HEK293 (cell line): ENCODE measurements at regions not wholly inside any gene's neighbourhood (a gene's known extent, or its start where the extent isn't known, plus 50 kb on each side); places are given as distances from the start of the nearest gene placed in this dataset.

ENCODE experiments used
- CTCF ChIA-PET: fragments of 350-600 bp; formaldehyde crosslinking; extraction: SDS; loops from one replicate; lab custom pipeline; 2021; ENCODE audit warnings: antibody characterized with exemption; lab: Yijun Ruan, JAX
- POLR2A ChIA-PET: fragments of 300-600 bp; formaldehyde crosslinking; extraction: SDS; loops from one replicate; lab custom pipeline; 2020; ENCODE audit warnings: antibody characterized with exemption, inconsistent platforms; lab: Yijun Ruan, JAX
- H3K27ac ChIP-seq: fragments of 200-500 bp; sonication (Bioruptor generic); 2 replicates; pipeline ENCODE4 v1.5.1; 2014; ENCODE audit warnings: low read depth, low read length, control low read depth, inconsistent platforms; ENCODE audit errors: extremely low read depth
- H3K36me3 ChIP-seq, 2 experiments: fragments of 200-500 bp in 1 of 2; sonication (Bioruptor generic) in 1 of 2; 1 replicate in 1 of 2; 2 replicates in 1 of 2; pipeline ENCODE4 v1.5.1; 2014 to 2017; ENCODE audit warnings: inconsistent platforms in 2 of 2, low read length in 2 of 2; ENCODE audit not compliant: control insufficient read depth in 2 of 2, insufficient read depth in 1 of 2
- H3K4me1 ChIP-seq: fragments of 200-500 bp; sonication (Bioruptor generic); 2 replicates; pipeline ENCODE4 v1.5.1; 2014; ENCODE audit warnings: mild to moderate bottlenecking, low read length, inconsistent platforms; ENCODE audit not compliant: control insufficient read depth, insufficient read depth
- H3K4me3 ChIP-seq: 2 replicates; pipeline ENCODE4 v1.5.1; 2011; ENCODE audit warnings: low read depth, mild to moderate bottlenecking, control low read depth, low read length, moderate library complexity
- H3K9me3 ChIP-seq: fragments of 200-500 bp; sonication (Bioruptor generic); 2 replicates; pipeline ENCODE4 v1.5.1; 2014; ENCODE audit warnings: low read depth, low read length, inconsistent platforms; ENCODE audit not compliant: control insufficient read depth, insufficient read depth
- ELK4 ChIP-seq: IDR thresholded peaks from 2 replicates; pipeline ENCODE4 v1.6.1; 2011; ENCODE audit warnings: mild to moderate bottlenecking, low read depth, low read length, borderline replicate concordance
- HOXD13 ChIP-seq: sonication (generic); formaldehyde crosslinking; IDR thresholded peaks from 2 replicates; pipeline ENCODE4 v1.8.0; 2022; ENCODE audit warnings: missing genetic modification reagents, borderline replicate concordance
- IKZF3 ChIP-seq: fragments of 450-650 bp; IDR thresholded peaks from 2 replicates; pipeline ENCODE4 v1.5.0; 2018; ENCODE audit warnings: missing biosample characterization, mild to moderate bottlenecking, missing genetic modification characterization, moderate library complexity
- MYNN ChIP-seq: fragments of 450-650 bp; formaldehyde crosslinking; IDR thresholded peaks from 2 replicates; pipeline ENCODE4 v1.5.1; 2016; ENCODE audit warnings: missing biosample characterization, missing genetic modification characterization, borderline replicate concordance
- PRDM6 ChIP-seq: fragments of 450-650 bp; formaldehyde crosslinking; IDR thresholded peaks from 2 replicates; pipeline ENCODE4 v1.5.1; 2017; ENCODE audit warnings: missing biosample characterization, missing genetic modification characterization
- SCRT2 ChIP-seq: fragments of 450-650 bp; formaldehyde crosslinking; IDR thresholded peaks from 2 replicates; pipeline ENCODE4 v1.5.1; 2016; ENCODE audit warnings: missing biosample characterization, missing genetic modification characterization
- ZBTB48 ChIP-seq: fragments of 450-650 bp; formaldehyde crosslinking; IDR thresholded peaks from 2 replicates; pipeline ENCODE4 v1.5.1; 2016; ENCODE audit warnings: missing biosample characterization, missing genetic modification characterization
- ZNF133 ChIP-seq: fragments of 450-650 bp; formaldehyde crosslinking; IDR thresholded peaks from 2 replicates; pipeline ENCODE4 v1.5.1; 2016; ENCODE audit warnings: missing biosample characterization, missing genetic modification characterization
- ZNF174 ChIP-seq: fragments of 450-650 bp; formaldehyde crosslinking; IDR thresholded peaks from 2 replicates; pipeline ENCODE4 v1.5.0; 2017; ENCODE audit warnings: missing biosample characterization, mild to moderate bottlenecking, missing genetic modification characterization
- ZNF335 ChIP-seq: fragments of 450-650 bp; formaldehyde crosslinking; conservative IDR thresholded peaks from 2 replicates; pipeline ENCODE4 v1.5.1; 2016; ENCODE audit warnings: missing biosample characterization, missing genetic modification characterization
- ZNF394 ChIP-seq: fragments of 450-650 bp; formaldehyde crosslinking; IDR thresholded peaks from 2 replicates; pipeline ENCODE4 v1.5.1; 2016; ENCODE audit warnings: missing biosample characterization, missing genetic modification characterization, mild to moderate bottlenecking, moderate library complexity, borderline replicate concordance
- ZNF521 ChIP-seq: fragments of 450-650 bp; formaldehyde crosslinking; IDR thresholded peaks from 2 replicates; pipeline ENCODE4 v1.5.1; 2017; ENCODE audit warnings: missing biosample characterization, mild to moderate bottlenecking, missing genetic modification characterization
- ZNF654 ChIP-seq: fragments of 450-650 bp; formaldehyde crosslinking; IDR thresholded peaks from 2 replicates; pipeline ENCODE4 v1.5.1; 2016; ENCODE audit warnings: low read depth, missing biosample characterization, missing genetic modification characterization
- ZNF747 ChIP-seq: fragments of 450-650 bp; formaldehyde crosslinking; IDR thresholded peaks from 2 replicates; pipeline ENCODE4 v1.5.1; 2016; ENCODE audit warnings: missing biosample characterization, missing genetic modification characterization
- TF ChIP-seq, protein P1 (sequence below): fragments of 450-650 bp; formaldehyde crosslinking; IDR thresholded peaks from 2 replicates; pipeline ENCODE4 v1.5.0; 2017; ENCODE audit warnings: missing biosample characterization, missing genetic modification characterization, borderline replicate concordance
- TF ChIP-seq, protein P2 (sequence below): fragments of 450-650 bp; formaldehyde crosslinking; IDR thresholded peaks from 2 replicates; pipeline ENCODE4 v1.5.1; 2016; ENCODE audit warnings: missing biosample characterization, missing genetic modification characterization, borderline replicate concordance

DNA sequence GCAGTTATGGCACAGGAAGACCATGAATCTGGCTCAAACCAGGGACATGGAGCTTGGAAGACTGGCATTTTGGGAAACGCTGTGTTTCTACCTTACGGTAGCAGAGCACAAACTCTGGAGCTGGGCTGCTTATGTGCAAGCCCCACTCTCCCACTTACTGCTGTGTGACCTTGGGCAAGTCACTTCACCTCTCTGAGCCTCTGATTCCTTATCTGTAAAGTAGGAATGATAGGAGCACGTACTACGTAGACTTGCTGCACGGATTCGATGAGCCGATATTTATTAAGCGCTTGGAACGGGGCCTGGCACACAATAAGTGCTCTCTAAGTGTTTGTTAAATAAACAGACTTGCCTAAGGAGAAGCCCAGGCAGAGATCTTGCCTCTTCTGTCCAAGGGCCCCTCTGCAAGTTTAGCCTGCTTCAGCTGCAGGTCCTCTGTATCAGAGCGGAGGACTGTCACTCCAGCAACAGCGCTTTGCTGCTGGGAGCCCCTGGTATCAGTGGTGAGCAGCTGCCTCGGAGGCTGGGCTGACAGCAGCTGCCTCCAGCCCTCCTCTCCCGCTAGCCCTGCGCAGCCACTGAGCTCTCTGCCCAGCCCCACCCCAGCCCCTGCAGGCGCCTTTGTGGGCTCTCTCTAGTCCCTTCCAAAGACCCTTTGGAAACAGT is 96.9 kb upstream of the ANO1 start:
- no peaks in the 10 kb centered on the region for H3K4me1 ChIP-seq
- TF ChIP-seq, protein P1, sequence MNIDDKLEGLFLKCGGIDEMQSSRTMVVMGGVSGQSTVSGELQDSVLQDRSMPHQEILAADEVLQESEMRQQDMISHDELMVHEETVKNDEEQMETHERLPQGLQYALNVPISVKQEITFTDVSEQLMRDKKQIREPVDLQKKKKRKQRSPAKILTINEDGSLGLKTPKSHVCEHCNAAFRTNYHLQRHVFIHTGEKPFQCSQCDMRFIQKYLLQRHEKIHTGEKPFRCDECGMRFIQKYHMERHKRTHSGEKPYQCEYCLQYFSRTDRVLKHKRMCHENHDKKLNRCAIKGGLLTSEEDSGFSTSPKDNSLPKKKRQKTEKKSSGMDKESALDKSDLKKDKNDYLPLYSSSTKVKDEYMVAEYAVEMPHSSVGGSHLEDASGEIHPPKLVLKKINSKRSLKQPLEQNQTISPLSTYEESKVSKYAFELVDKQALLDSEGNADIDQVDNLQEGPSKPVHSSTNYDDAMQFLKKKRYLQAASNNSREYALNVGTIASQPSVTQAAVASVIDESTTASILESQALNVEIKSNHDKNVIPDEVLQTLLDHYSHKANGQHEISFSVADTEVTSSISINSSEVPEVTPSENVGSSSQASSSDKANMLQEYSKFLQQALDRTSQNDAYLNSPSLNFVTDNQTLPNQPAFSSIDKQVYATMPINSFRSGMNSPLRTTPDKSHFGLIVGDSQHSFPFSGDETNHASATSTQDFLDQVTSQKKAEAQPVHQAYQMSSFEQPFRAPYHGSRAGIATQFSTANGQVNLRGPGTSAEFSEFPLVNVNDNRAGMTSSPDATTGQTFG = no peak
- TF ChIP-seq, protein P2, sequence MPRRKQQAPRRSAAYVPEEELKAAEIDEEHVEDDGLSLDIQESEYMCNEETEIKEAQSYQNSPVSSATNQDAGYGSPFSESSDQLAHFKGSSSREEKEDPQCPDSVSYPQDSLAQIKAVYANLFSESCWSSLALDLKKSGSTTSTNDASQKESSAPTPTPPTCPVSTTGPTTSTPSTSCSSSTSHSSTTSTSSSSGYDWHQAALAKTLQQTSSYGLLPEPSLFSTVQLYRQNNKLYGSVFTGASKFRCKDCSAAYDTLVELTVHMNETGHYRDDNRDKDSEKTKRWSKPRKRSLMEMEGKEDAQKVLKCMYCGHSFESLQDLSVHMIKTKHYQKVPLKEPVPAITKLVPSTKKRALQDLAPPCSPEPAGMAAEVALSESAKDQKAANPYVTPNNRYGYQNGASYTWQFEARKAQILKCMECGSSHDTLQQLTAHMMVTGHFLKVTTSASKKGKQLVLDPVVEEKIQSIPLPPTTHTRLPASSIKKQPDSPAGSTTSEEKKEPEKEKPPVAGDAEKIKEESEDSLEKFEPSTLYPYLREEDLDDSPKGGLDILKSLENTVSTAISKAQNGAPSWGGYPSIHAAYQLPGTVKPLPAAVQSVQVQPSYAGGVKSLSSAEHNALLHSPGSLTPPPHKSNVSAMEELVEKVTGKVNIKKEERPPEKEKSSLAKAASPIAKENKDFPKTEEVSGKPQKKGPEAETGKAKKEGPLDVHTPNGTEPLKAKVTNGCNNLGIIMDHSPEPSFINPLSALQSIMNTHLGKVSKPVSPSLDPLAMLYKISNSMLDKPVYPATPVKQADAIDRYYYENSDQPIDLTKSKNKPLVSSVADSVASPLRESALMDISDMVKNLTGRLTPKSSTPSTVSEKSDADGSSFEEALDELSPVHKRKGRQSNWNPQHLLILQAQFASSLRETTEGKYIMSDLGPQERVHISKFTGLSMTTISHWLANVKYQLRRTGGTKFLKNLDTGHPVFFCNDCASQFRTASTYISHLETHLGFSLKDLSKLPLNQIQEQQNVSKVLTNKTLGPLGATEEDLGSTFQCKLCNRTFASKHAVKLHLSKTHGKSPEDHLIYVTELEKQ (tag by site-specific recombination) = no peak
- TF ChIP-seq ZNF394 (tag by site-specific recombination) = no peak
- no peak for TF ChIP-seq ZNF521
- TF ChIP-seq SCRT2 = no peak
- no peak for TF ChIP-seq ELK4
- TF ChIP-seq ZBTB48 (tag by site-specific recombination) = no peak
- no peak for TF ChIP-seq MYNN (tag by site-specific recombination)
- TF ChIP-seq HOXD13 (CRISPR knock-in tag) = no peak
- TF ChIP-seq ZNF747 = no peak
- no peak for TF ChIP-seq ZNF335 (tag by site-specific recombination)
- TF ChIP-seq IKZF3 (tag by site-specific recombination) = no peak
- no peak for TF ChIP-seq ZNF174 (tag by site-specific recombination)
- TF ChIP-seq PRDM6 (tag by site-specific recombination) = no peak
- no peak for TF ChIP-seq ZNF654 (tag by site-specific recombination)
- no peak for TF ChIP-seq ZNF133
- no peak overlapping the region for H3K27ac ChIP-seq
- CTCF ChIA-PET = interaction anchor here (0.6 to 1.4 kb wide), 2 partner anchors 196 to 211 kb away, joined by 3 read pairs; no protein-coding TSS in a partner anchor
- no peak overlapping the region for H3K4me3 ChIP-seq
- no peaks in the 10 kb centered on the region for H3K36me3 ChIP-seq
- H3K9me3 ChIP-seq = no peaks in the 10 kb centered on the region
- POLR2A ChIA-PET = no interaction called here
